Activated naive CD8-positive, alpha-beta T cell treated with anti-CD3 and anti-CD28 coated beads, Interleukin-2, amount 10 ng/mL, durations not matched to agents 7 days and 5 days (primary cell): ENCODE measurements at regions not wholly inside any gene's neighbourhood (a gene's known extent, or its start where the extent isn't known, plus 50 kb on each side); places are given as distances from the start of the nearest gene placed in this dataset.

Experiments used
- ATAC-seq: fragments of 150-1000 bp; cut with Tn5 transposase; one replicate; pipeline ENCODE4 v1.10.0; 2021; ENCODE audit warnings: low read depth, moderate library complexity
- POLR2A ChIA-PET: fragments of 350-600 bp; sonication (Branson Sonifier 250); formaldehyde crosslinking; loops from one replicate; lab custom pipeline; 2021; ENCODE audit warnings: antibody characterized with exemption; lab: Charles Lee
- DNase-seq: peaks from one replicate; pipeline ENCODE4 v3.0.0; 2021
- H3K27ac Mint-ChIP-seq: one replicate; pipeline ENCODE4 v1.8.0; 2022; ENCODE audit warnings: mild to moderate bottlenecking, mixed read lengths
- H3K27me3 Mint-ChIP-seq: one replicate; pipeline ENCODE4 v1.8.0; 2022; ENCODE audit warnings: mild to moderate bottlenecking, moderate library complexity, mixed read lengths
- H3K36me3 Mint-ChIP-seq: one replicate; pipeline ENCODE4 v1.8.0; 2021; ENCODE audit warnings: mild to moderate bottlenecking, mixed read lengths
- H3K4me1 Mint-ChIP-seq: one replicate; pipeline ENCODE4 v1.8.0; 2021; ENCODE audit warnings: mixed read lengths
- H3K4me3 Mint-ChIP-seq: one replicate; pipeline ENCODE4 v1.8.0; 2022; ENCODE audit warnings: mild to moderate bottlenecking, moderate library complexity, mixed read lengths
- H3K9me3 Mint-ChIP-seq: one replicate; pipeline ENCODE4 v1.8.0; 2021; ENCODE audit warnings: mixed read lengths

DNA sequence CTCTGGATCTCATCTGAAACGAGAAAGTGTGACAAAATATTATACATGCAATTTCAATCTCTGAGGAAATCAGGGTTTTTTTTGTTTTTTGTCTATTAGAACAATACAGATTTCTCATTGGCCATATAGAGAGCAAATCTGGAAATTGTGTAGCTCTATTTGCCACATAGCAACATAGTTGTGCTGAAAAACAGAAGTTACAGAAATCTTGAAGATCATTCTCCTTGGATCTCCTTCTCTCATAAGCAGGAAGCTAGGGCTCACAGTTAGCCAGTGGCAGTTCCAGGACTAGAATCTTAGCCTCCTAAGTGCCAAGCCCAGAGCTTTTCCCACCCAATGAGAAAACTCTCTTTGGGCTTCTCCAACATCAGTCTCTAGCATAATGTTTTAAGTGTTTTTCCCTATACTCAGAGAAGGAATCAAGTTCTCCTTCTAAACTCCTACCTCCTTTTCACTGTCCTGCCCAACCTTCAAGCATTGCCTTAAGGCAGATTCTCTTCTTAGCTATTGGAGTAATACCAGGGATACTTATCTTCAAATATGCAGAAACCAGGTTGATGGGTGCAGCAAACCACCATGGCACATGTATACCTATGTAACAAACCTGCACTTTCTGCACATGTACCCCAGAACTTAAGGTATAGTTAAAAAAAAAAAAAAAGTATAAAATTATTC is 211.6 kb downstream of the ALDH8A1 start:
- Mint-ChIP-seq H3K9me3 (no peaks in the 10 kb centered on the region), H3K4me1 (no peaks in the 10 kb centered on the region), H3K27me3 (peaks cover 26% of the 10 kb centered on the region), H3K36me3 (no peaks in the 10 kb centered on the region), H3K27ac (no peak overlapping the region), H3K4me3 (no peak overlapping the region)
- DNase-seq = no peak
- POLR2A ChIA-PET = no interaction called here
- no peak for ATAC-seq

DNA sequence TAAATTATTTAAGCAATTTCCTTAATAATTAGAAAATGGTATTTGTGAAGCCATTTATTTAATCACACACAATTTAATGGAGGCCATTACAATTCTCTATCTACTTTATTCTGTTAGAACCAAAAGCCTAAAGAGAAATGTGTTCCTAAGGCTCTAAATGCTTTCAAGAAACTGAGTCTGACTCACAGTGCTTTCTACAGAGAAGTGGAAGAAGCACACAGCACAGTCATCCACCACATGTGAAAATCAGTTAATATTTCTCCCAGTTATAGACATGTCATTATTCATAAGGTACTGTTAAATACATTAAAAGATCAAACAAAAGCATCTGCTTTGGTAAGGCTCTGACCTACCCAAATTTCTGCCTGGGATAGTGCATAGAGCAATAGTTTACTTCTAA is 214.4 kb downstream of the ALDH8A1 start:
- H3K9me3 Mint-ChIP-seq = no peaks in the 10 kb centered on the region
- POLR2A ChIA-PET = no interaction called here
- no peak overlapping the region for H3K27ac Mint-ChIP-seq
- ATAC-seq = no peak
- no peaks in the 10 kb centered on the region for H3K4me1 Mint-ChIP-seq
- peaks cover 23% of the 10 kb centered on the region for H3K27me3 Mint-ChIP-seq
- H3K4me3 Mint-ChIP-seq = no peak overlapping the region
- no peaks in the 10 kb centered on the region for H3K36me3 Mint-ChIP-seq
- no peak for DNase-seq

DNA sequence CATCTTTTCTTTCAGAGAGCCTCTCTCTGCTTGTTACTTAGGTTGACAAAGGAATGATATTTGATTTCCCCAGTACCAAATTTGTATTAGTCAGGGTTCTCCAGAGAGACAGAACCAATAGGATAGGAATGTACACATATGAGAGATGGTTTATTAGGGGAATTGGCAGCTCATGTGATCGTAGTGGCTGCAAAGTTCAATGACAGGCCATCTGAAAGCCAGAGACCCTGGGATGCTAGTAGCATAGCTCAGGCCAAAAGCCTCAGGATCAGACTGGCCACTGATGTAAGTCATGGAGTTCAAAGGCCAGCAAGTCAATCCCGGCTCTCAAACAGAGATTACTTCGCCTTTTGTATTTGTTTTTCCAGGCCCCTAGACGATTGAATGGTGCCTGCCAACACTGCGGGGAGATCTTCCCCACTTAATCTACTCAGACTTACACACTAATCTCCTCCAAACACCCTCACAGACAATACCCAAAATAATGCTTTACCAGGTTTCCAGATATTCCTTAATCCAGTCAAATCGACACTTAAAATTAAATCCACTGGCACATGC is 215.5 kb downstream of the ALDH8A1 start:
- H3K27me3 Mint-ChIP-seq = peaks cover 19% of the 10 kb centered on the region
- POLR2A ChIA-PET = no interaction called here
- H3K4me3 Mint-ChIP-seq = no peak overlapping the region
- no peak overlapping the region for H3K27ac Mint-ChIP-seq
- H3K4me1 Mint-ChIP-seq = no peaks in the 10 kb centered on the region
- DNase-seq = no peak
- H3K9me3 Mint-ChIP-seq = no peaks in the 10 kb centered on the region
- H3K36me3 Mint-ChIP-seq = no peaks in the 10 kb centered on the region
- ATAC-seq = no peak

DNA sequence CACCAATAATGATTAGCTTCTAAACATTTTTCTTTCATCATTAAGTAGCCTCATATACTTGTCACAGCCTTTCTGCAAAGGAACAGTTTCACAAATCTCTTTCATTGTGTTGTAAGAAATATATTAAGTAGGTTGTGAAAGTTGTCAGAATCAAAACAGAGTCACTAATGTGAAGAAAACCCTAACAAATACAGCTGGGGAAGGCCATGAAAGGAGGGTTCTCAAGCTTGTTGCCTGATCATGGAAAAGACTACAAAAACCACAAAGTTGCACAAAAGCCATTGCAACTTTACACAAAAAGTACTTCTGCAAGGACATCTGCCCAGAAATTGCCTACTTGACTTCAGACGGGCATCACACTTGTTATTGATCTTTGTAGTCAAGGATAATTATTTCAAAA is 216.1 kb downstream of the ALDH8A1 start:
- Mint-ChIP-seq H3K27ac (no peak overlapping the region), H3K27me3 (peaks cover 19% of the 10 kb centered on the region), H3K4me3 (no peak overlapping the region), H3K4me1 (no peaks in the 10 kb centered on the region), H3K9me3 (no peaks in the 10 kb centered on the region), H3K36me3 (no peaks in the 10 kb centered on the region)
- POLR2A ChIA-PET = no interaction called here
- ATAC-seq (no peak), DNase-seq (no peak)

DNA sequence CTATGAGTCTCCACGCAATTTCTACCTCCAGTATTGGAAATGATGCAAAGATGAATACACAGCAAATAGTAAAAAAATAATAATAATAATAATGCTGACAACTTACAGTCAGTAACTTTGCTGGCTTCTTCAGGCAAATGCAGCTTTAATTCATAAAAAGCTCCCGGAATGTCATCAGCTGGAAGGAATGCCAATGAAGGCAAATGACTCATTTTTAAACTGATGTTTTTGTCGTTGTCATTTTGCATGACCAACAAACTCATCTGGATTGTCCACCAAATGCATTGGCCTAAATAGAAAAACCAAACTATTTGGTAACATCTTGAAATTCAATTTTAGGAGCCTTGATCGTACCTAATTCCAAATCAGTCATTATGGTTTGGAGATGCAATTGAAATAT is 217.1 kb downstream of the ALDH8A1 start:
- DNase-seq = no peak
- no peak overlapping the region for H3K4me3 Mint-ChIP-seq
- H3K27ac Mint-ChIP-seq = no peak overlapping the region
- POLR2A ChIA-PET = no interaction called here
- H3K4me1 Mint-ChIP-seq = no peaks in the 10 kb centered on the region
- ATAC-seq = no peak
- H3K27me3 Mint-ChIP-seq = peaks cover 15% of the 10 kb centered on the region
- H3K36me3 Mint-ChIP-seq = no peaks in the 10 kb centered on the region
- H3K9me3 Mint-ChIP-seq = no peaks in the 10 kb centered on the region

DNA sequence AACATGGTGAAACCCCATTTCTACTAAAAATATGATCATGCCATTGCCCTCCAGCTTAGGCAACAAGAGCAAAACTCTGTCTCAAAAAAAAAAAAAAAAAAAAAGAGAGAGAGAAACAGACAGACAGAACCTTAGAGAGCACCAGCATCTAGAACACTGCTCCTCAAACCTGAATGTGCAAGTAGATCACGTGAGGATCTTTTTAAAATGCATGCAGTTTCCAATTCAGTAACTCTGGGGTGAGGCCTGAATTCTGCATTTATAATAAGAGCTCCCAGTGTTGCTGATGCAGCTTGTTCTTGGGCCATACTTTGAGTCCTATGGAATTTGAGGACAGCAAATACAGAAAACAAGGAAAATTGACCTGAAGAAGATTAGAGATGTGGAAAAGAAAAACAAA is 218.3 kb downstream of the ALDH8A1 start:
- ATAC-seq (no peak), DNase-seq (no peak)
- H3K4me3 Mint-ChIP-seq = no peak overlapping the region
- H3K9me3 Mint-ChIP-seq = no peaks in the 10 kb centered on the region
- no peaks in the 10 kb centered on the region for H3K36me3 Mint-ChIP-seq
- POLR2A ChIA-PET = no interaction called here
- H3K27ac Mint-ChIP-seq = no peak overlapping the region
- no peaks in the 10 kb centered on the region for H3K4me1 Mint-ChIP-seq
- peaks cover 11% of the 10 kb centered on the region for H3K27me3 Mint-ChIP-seq

DNA sequence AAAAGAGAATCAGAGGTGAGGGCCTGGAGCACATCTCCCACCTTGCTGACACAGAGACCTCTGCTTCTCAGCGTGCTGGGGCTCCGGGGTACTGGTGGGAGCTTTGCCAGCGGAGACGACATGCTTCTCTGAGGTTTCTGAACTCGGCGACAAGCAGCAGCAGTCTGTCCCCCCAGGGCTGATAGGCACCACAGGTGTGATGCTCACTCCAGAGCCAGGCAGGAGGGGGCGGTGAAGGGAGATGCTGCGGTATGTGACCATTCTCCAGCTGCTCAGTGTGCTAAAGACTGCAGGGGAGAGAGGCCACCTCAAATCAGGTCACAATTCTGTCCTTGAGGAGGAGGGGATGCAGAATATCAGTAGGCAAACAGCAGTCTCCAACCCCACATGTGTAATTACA is 219.9 kb downstream of the ALDH8A1 start:
- Mint-ChIP-seq H3K27me3 (peaks cover 17% of the 10 kb centered on the region), H3K9me3 (peaks cover 2% of the 10 kb centered on the region), H3K4me1 (no peaks in the 10 kb centered on the region), H3K4me3 (no peak overlapping the region), H3K27ac (no peak overlapping the region), H3K36me3 (no peaks in the 10 kb centered on the region)
- no peak for ATAC-seq
- POLR2A ChIA-PET = no interaction called here
- no peak for DNase-seq

DNA sequence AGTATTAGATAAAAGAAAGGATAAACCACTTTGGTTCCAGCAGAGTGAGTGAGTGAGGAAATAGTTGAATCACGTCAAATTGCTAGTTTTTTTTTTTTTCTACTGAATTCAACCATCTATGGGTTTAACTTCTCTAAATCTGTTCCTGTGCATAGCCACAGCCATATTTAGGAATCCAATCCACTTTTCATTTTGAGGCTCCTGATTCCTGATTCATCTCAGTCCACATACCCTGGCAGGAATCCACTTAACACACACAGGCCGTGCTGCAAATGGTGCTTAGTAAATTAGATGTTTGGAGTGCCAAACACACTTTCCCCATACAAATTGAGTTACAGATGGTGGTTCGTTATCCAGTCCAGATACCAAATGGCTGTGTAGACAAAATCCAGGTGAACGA is 220.3 kb downstream of the ALDH8A1 start:
- no peaks in the 10 kb centered on the region for H3K36me3 Mint-ChIP-seq
- peaks cover 17% of the 10 kb centered on the region for H3K27me3 Mint-ChIP-seq
- no peaks in the 10 kb centered on the region for H3K4me1 Mint-ChIP-seq
- no peak overlapping the region for H3K27ac Mint-ChIP-seq
- H3K9me3 Mint-ChIP-seq = peaks cover 2% of the 10 kb centered on the region
- no peak overlapping the region for H3K4me3 Mint-ChIP-seq
- DNase-seq (no peak), ATAC-seq (no peak)
- POLR2A ChIA-PET = no interaction called here

DNA sequence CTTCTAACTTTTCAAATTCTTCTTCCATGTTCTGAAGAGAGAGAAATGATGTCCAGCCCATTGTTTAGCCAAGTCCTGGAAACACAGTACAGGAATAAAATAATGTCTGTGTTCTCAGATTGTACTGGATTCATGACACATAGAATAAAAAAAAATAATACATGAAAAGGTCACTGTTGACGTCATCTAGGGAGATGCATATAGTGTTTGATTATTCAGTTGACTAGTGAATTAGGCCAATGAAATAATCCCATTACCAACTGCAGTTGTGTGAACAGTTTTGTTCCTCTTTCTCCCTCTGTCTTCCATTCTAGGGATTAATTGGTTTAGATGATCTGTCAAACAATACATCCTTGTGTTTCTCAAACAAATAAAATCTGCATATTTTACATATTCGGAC is 222.8 kb downstream of the ALDH8A1 start:
- Mint-ChIP-seq H3K27ac (no peak overlapping the region), H3K4me3 (no peak overlapping the region), H3K4me1 (no peaks in the 10 kb centered on the region), H3K27me3 (peaks cover 17% of the 10 kb centered on the region), H3K9me3 (peaks cover 2% of the 10 kb centered on the region), H3K36me3 (no peaks in the 10 kb centered on the region)
- POLR2A ChIA-PET = no interaction called here
- ATAC-seq = no peak
- no peak for DNase-seq

DNA sequence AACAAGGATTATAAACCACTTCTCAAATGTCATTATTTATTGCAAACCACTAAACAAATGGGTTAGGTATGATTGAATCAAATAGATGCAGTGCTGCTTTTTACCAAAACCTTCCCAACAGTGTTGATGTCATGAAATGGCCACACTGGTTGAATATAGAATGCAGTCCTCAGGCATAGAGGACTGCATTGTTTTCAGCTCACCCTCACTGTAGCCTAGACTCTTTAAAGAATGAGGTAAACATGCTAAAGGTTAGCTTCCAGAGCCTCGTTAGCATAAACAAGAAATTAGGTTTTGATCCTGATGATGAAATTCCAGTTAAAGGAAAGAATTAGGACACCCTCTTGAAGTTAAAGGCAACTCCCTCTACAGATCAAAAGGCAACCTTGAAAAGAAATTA is 224.3 kb downstream of the ALDH8A1 start:
- Mint-ChIP-seq H3K9me3 (peaks cover 2% of the 10 kb centered on the region), H3K27ac (no peak overlapping the region), H3K27me3 (peaks cover 20% of the 10 kb centered on the region), H3K4me1 (no peaks in the 10 kb centered on the region), H3K36me3 (no peaks in the 10 kb centered on the region), H3K4me3 (no peak overlapping the region)
- no peak for ATAC-seq
- POLR2A ChIA-PET = no interaction called here
- DNase-seq = no peak

DNA sequence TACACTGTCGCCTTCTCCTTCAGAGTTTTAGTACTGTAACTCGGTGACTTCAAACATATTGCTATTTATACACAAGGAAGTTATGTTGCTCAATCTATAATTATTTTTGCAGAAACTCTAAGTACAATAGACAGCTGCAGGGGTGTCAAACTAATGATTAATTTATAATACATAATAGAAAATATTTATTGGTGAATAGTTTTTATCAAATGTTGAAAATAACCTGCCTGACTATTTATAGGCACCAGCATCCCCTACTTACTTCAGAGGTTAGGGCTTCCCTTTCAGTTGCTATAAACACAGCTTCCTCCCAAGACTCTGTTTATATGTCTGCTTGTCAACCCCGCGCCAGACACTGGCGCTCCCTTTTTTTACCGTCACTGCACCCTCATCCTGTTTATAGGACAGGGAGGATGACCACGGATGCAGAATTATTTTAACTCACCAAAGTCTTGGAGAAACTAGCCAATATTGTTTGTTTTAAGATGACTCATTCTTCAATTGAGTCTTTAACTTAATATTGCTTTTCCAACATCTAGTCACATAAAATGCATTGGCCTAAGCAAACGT is 225.0 kb downstream of the ALDH8A1 start:
- no peak overlapping the region for H3K27ac Mint-ChIP-seq

DNA sequence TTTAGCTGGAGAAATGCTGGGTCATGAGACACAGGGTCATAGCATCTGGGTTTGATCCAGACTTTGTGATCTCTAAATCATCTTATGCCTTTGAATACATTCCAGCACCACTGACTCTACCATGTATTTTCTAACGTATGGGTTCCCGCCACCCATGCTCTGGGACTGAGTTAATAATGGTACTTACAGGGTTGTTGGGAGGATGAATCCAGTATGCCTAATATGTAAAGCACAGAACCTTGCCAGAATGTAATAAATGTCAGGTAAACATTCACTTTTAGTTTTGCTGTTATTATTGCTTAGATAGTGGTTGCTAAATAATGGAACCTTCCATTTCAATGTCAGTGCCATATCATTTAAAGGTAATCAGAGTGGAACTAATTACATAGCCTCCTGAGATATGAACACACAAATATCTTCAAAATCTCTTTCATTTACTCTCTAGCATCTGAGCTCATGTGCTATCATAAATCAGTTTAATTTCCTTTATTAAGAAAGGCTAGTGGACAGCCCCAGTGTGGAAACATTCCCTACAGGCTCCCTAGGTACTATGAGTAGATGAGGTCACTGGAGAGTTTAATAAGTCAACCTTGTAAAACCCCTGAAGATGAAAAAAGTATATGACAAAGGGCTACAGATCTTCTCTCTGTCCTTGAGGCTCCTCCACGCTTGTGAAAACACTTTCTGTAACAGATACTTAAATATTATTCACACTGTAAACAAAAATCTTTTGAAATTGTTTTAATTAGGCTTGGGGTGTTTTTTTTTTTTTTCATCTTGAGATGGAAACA is 226.6 kb downstream of the ALDH8A1 start:
- Mint-ChIP-seq H3K9me3 (peaks cover 2% of the 10 kb centered on the region), H3K27me3 (peaks cover 20% of the 10 kb centered on the region), H3K27ac (no peak overlapping the region), H3K36me3 (no peaks in the 10 kb centered on the region), H3K4me3 (no peak overlapping the region), H3K4me1 (no peaks in the 10 kb centered on the region)
- no peak for ATAC-seq
- POLR2A ChIA-PET = no interaction called here
- DNase-seq = no peak

More for the DNA sequence above, 225.0 kb downstream of the ALDH8A1 start:
- Mint-ChIP-seq H3K36me3 (no peaks in the 10 kb centered on the region), H3K27me3 (peaks cover 20% of the 10 kb centered on the region), H3K4me1 (no peaks in the 10 kb centered on the region), H3K9me3 (peaks cover 2% of the 10 kb centered on the region), H3K4me3 (no peak overlapping the region)
- DNase-seq (no peak), ATAC-seq (no peak)
- POLR2A ChIA-PET = no interaction called here

DNA sequence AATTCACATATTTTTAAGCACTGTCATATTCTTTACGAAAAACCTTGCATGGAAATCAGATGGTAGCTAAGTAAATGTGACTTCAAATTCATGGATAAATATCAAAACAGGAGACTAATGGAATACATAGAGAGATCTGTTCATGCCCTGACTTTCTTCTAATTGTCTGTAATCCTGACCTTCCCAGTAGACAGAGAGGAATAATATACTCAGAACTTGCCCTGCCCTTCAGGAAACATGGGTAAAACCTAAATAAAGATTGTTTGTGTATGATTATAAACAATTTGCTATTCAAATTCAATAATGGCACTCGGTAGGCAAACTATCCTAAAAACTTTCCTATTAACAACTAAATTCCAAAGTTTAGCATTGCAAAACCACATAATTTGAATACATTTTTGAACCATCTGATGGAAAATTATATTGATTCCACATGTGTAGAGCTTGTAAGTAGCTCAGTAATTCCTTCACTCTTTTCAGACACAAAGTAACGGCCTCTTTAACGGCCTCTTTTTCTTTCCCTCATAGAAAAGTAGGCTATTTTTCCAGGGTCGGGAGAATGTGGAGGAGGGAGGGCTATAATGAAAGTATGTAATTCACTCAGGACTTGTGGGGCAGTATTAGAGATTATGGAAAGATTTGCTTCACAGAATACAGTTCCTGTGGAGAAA is 227.6 kb downstream of the ALDH8A1 start:
- H3K4me1 Mint-ChIP-seq = no peaks in the 10 kb centered on the region
- H3K27me3 Mint-ChIP-seq = peaks cover 17% of the 10 kb centered on the region
- no peaks in the 10 kb centered on the region for H3K36me3 Mint-ChIP-seq
- no peak overlapping the region for H3K27ac Mint-ChIP-seq
- peaks cover 2% of the 10 kb centered on the region for H3K9me3 Mint-ChIP-seq
- no peak overlapping the region for H3K4me3 Mint-ChIP-seq
- no peak for DNase-seq
- POLR2A ChIA-PET = no interaction called here
- no peak for ATAC-seq
